Suprapubic skin (tissue), 4 donors: ENCODE measurements at regions not wholly inside any gene's neighbourhood (a gene's known extent, or its start where the extent isn't known, plus 50 kb on each side); places are given as distances from the start of the nearest gene placed in this dataset.

Source experiments
- CTCF ChIP-seq, 2 donors: fragments of 200-600 bp in 1 of 2; fragments of 450-650 bp in 1 of 2; sonication (generic) in 1 of 2; IDR thresholded peaks; one replicate each; pipeline ENCODE4 v1.5.1; 2016 to 2019; ENCODE audit warnings: antibody characterized with exemption in 2 of 2, mild to moderate bottlenecking in 1 of 2, moderate library complexity in 1 of 2
- POLR2A ChIP-seq, 2 donors: fragments of 450-650 bp; IDR thresholded peaks; one replicate each; pipeline ENCODE4 v1.6.1; 2017; ENCODE audit warnings: antibody characterized with exemption in 2 of 2, mild to moderate bottlenecking in 2 of 2, moderate library complexity in 2 of 2
- POLR2AphosphoS5 ChIP-seq, 3 donors: sonication (generic); formaldehyde crosslinking; IDR thresholded peaks; one replicate each; pipeline ENCODE4 v1.6.1; 2017; ENCODE audit warnings: antibody characterized with exemption in 3 of 3

GRCh38 chr21:38054334-38054733, 138.1 kb upstream of the KCNJ6 start:
- TF ChIP-seq CTCF (IDR thresholded peaks at IDR 0.05) (no peak), POLR2AphosphoS5 (IDR thresholded peaks at IDR 0.05) (no peak), POLR2A (IDR thresholded peaks at IDR 0.05) (no peak)
